Tibial nerve (tissue), 4 donors: ENCODE measurements at regions not wholly inside any gene's neighbourhood (a gene's known extent, or its start where the extent isn't known, plus 50 kb on each side); places are given as distances from the start of the nearest gene placed in this dataset.

Source experiments
- DNase-seq, 2 donors: peaks; one replicate each; pipeline ENCODE4 v3.0.0-alpha.2; 2019; ENCODE audit warnings: low spot score in 2 of 2
- H3K27ac ChIP-seq, 4 donors: fragments of 200-600 bp; sonication (generic) in 3 of 4; one replicate each; pipeline ENCODE4 v1.5.1; 2017 to 2019; ENCODE audit warnings: mild to moderate bottlenecking in 1 of 4
- H3K27me3 ChIP-seq, 2 donors: fragments of 200-600 bp; sonication (generic) in 1 of 2; one replicate each; pipeline versions ENCODE4 v1.5.1 to v1.6.0; 2017 to 2019
- H3K36me3 ChIP-seq, 3 donors: fragments of 200-600 bp; sonication (generic); one replicate each; pipeline ENCODE4 v1.5.1; 2018 to 2019
- H3K4me1 ChIP-seq, 4 donors: fragments of 200-600 bp; sonication (generic) in 3 of 4; one replicate each; pipeline ENCODE4 v1.5.1; 2017 to 2019
- H3K4me3 ChIP-seq, 4 donors: fragments of 200-600 bp; sonication (generic) in 3 of 4; one replicate each; pipeline ENCODE4 v1.5.1; 2017 to 2019; ENCODE audit warnings: mild to moderate bottlenecking in 1 of 4, moderate library complexity in 1 of 4
- H3K9me3 ChIP-seq, 4 donors: fragments of 200-600 bp; sonication (generic) in 3 of 4; one replicate each; pipeline ENCODE4 v1.5.1; 2017 to 2019
- EP300 ChIP-seq, 2 donors: sonication (generic); formaldehyde crosslinking; IDR thresholded peaks; one replicate each; pipeline ENCODE4 v1.6.1; 2017; ENCODE audit warnings: antibody characterized with exemption in 2 of 2, mild to moderate bottlenecking in 1 of 2
- POLR2A ChIP-seq, 2 donors: fragments of 450-650 bp; IDR thresholded peaks; one replicate each; pipeline ENCODE4 v1.6.1; 2017; ENCODE audit warnings: antibody characterized with exemption in 2 of 2, mild to moderate bottlenecking in 2 of 2, moderate library complexity in 2 of 2
- WGBS, 2 donors: methylation state at CpG; one replicate each; pipeline ENCODE4 v1.1.5; 2018; 5-methylcytosine and 5-hydroxymethylcytosine counted together
- TF ChIP-seq, protein P1 (sequence below), 5 experiments: fragments of 200-600 bp in 3 of 5; fragments of 450-650 bp in 2 of 5; sonication (generic) in 3 of 5; IDR thresholded peaks; one replicate each; pipeline ENCODE4 v1.5.1; 2016 to 2019; ENCODE audit warnings: antibody characterized with exemption in 5 of 5, mild to moderate bottlenecking in 3 of 5, moderate library complexity in 2 of 5

DNA sequence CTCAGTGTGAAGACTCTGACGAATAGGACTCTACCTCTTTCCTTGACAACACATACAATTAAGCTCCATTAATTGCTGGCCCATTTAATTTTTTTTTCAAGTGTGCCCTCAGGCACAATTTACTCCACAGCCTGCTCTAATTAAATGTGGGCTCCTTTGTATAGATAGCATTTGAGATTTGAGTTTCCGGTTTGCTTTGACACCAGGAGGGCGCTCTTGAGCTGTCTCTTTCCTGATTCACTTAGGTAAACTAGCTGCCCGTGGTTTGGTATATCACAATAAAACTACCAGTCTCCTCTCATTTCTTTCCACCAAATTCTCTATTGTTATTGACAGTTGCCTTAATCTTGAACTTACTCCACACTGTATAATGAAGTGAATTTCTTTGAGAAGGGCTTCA lies 666.0 kb downstream of the DSC3 start:
- H3K4me1 ChIP-seq, result no peaks in the 10 kb centered on the region
- no peak overlapping the region for H3K27ac ChIP-seq
- no peak overlapping the region for H3K4me3 ChIP-seq
- 70 to 80% methylated on average over 4 of the region's 4 CpGs for WGBS, 2 donors
- no peaks in the 10 kb centered on the region for H3K27me3 ChIP-seq
- DNase-seq, result no peak
- H3K36me3 ChIP-seq, result no peaks in the 10 kb centered on the region
- H3K9me3 ChIP-seq, result peaks cover 0 to 12% (median 0%) of the 10 kb centered on the region in 4 donors
- TF ChIP-seq EP300 (IDR thresholded peaks at IDR 0.05) (no peak), POLR2A (IDR thresholded peaks at IDR 0.05) (no peak)
- TF ChIP-seq, protein P1, sequence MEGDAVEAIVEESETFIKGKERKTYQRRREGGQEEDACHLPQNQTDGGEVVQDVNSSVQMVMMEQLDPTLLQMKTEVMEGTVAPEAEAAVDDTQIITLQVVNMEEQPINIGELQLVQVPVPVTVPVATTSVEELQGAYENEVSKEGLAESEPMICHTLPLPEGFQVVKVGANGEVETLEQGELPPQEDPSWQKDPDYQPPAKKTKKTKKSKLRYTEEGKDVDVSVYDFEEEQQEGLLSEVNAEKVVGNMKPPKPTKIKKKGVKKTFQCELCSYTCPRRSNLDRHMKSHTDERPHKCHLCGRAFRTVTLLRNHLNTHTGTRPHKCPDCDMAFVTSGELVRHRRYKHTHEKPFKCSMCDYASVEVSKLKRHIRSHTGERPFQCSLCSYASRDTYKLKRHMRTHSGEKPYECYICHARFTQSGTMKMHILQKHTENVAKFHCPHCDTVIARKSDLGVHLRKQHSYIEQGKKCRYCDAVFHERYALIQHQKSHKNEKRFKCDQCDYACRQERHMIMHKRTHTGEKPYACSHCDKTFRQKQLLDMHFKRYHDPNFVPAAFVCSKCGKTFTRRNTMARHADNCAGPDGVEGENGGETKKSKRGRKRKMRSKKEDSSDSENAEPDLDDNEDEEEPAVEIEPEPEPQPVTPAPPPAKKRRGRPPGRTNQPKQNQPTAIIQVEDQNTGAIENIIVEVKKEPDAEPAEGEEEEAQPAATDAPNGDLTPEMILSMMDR (IDR thresholded peaks at IDR 0.05), result no peak

- Histone ChIP-seq H3K4me1 (no peaks in the 10 kb centered on the region), H3K9me3 (no peaks in the 10 kb centered on the region), H3K27ac (no peak overlapping the region), H3K27me3 (no peaks in the 10 kb centered on the region), H3K4me3 (no peak overlapping the region), H3K36me3 (no peaks in the 10 kb centered on the region)
- 89 to 91% methylated on average over 10 of the region's 11 CpGs for WGBS, 2 donors
- no peak for DNase-seq
- TF ChIP-seq, protein P1 (IDR thresholded peaks at IDR 0.05), result no peak
- TF ChIP-seq POLR2A (IDR thresholded peaks at IDR 0.05) (no peak), EP300 (IDR thresholded peaks at IDR 0.05) (no peak)
These were observed 680.5 kb downstream of the DSC3 start for GRCh38 chr18:30361864-30362540.

DNA sequence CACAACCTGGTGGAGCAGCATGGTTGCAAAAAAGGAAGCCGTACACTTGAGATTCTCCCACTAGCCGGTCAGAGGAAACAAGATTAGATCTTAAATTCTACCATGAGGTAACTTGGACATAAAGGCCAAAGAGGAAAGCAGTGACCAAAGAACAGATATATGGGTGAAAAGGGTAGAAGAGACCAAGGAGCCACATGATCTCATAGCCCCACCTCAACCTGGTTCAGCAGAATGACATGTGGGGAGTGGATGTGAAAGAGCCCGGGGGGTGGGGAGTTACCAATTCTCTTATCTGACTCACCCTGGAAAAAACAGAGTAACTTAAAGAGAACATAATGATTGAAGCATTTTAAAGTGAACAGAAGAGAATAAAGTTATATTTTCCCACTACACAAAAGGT lies 683.0 kb downstream of the DSC3 start:
- H3K9me3 ChIP-seq, result no peaks in the 10 kb centered on the region
- no peaks in the 10 kb centered on the region for H3K27me3 ChIP-seq
- no peaks in the 10 kb centered on the region for H3K36me3 ChIP-seq

DNA sequence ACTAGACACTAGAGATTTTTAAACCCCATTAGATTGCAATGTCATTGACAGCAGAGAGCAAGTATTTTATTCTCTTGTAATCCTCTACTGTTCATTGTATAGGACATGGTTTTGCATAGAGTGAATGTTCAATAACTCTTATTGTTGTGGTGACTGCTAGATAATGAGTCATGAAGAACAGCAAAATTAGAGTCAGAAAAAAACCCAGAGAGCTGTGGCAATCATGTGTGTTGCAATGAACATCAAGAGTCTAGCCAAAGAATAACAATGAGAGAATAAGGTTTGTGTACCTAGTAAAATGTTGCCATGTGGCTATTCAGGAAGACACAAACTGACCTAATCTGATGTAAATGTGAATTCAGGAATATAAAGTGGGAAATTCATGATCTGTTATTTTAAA lies 684.0 kb downstream of the DSC3 start:
- H3K4me1 ChIP-seq, result no peaks in the 10 kb centered on the region
- no peak overlapping the region for H3K27ac ChIP-seq
- no peak overlapping the region for H3K4me3 ChIP-seq
- H3K27me3 ChIP-seq, result no peaks in the 10 kb centered on the region
- H3K9me3 ChIP-seq, result no peaks in the 10 kb centered on the region
- H3K36me3 ChIP-seq, result no peaks in the 10 kb centered on the region
- TF ChIP-seq EP300 (IDR thresholded peaks at IDR 0.05) (no peak), POLR2A (IDR thresholded peaks at IDR 0.05) (no peak)
- TF ChIP-seq, protein P1 (IDR thresholded peaks at IDR 0.05), result no peak
- DNase-seq, result no peak

More for the DNA sequence above, 683.0 kb downstream of the DSC3 start:
- WGBS, 2 donors, result 88% methylated on average over 3 of the region's 3 CpGs
- DNase-seq, result no peak
- TF ChIP-seq POLR2A (IDR thresholded peaks at IDR 0.05), result no peak
- TF ChIP-seq EP300 (IDR thresholded peaks at IDR 0.05), result no peak
- TF ChIP-seq, protein P1 (IDR thresholded peaks at IDR 0.05), result no peak
- Histone ChIP-seq H3K4me3 (no peak overlapping the region), H3K27ac (no peak overlapping the region), H3K4me1 (no peaks in the 10 kb centered on the region)

DNA sequence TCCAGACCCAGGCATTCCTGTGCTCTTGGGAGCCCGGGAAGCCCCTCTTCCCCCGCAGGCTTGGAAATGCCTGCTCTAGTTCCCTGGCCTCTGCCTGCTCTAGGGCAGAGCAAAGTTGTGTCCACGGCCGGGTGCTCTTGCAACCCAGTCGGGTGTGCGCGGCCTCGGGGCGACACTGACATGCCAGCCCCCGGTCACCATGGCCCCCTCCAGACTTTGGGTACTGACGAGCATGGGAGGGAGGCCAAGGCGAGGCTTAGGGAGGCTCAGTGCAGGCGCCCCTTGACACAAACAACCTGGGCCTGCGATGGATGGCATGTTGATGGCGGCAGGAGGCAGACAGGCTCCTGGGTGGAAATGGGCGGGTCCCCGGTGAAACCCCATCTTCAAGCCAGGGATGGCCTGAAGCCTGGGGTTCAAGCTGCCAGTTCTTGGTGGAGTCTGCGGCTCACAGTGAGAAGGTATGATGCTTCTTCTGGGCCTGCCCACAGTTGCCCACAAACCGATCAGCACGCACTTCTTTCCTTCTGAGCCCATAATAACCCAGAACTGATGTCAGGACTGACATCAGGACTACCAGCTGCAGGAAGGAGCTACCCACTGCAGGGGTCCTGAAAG lies 689.9 kb downstream of the DSC3 start:
- TF ChIP-seq EP300 (IDR thresholded peaks at IDR 0.05), result no peak
- TF ChIP-seq, protein P1 (IDR thresholded peaks at IDR 0.05), result no peak
- no peak for TF ChIP-seq POLR2A (IDR thresholded peaks at IDR 0.05)
- DNase-seq, result no peak
- 99% methylated on average over 14 to 16 of the region's 20 CpGs for WGBS, 2 donors
- H3K9me3 ChIP-seq, result no peaks in the 10 kb centered on the region
- H3K4me3 ChIP-seq, result no peak overlapping the region
- no peaks in the 10 kb centered on the region for H3K4me1 ChIP-seq
- H3K27ac ChIP-seq, result no peak overlapping the region
- no peaks in the 10 kb centered on the region for H3K27me3 ChIP-seq
- no peaks in the 10 kb centered on the region for H3K36me3 ChIP-seq
